WTC11 (cell line): ENCODE measurements at regions not wholly inside any gene's neighbourhood (a gene's known extent, or its start where the extent isn't known, plus 50 kb on each side); places are given as distances from the start of the nearest gene placed in this dataset.

Experiments used
- ATF1 ChIP-seq: sonication (generic); formaldehyde crosslinking; IDR thresholded peaks from 2 replicates; pipeline ENCODE4 v1.8.1; 2023; ENCODE audit warnings: mild to moderate bottlenecking, moderate library complexity, missing genetic modification reagents
- CREB1 ChIP-seq: sonication (generic); formaldehyde crosslinking; IDR thresholded peaks from 2 replicates; pipeline ENCODE4 v1.8.0; 2023; ENCODE audit warnings: mild to moderate bottlenecking, missing genetic modification reagents
- CTCF ChIP-seq: fragments of 200-600 bp; IDR thresholded peaks from 2 replicates; pipeline ENCODE4 v1.8.0; 2022; ENCODE audit warnings: antibody characterized with exemption
- ELF4 ChIP-seq: sonication (generic); formaldehyde crosslinking; IDR thresholded peaks from 2 replicates; pipeline ENCODE4 v1.8.1; 2022; ENCODE audit warnings: low read depth, mild to moderate bottlenecking, moderate library complexity, missing genetic modification reagents
- MAX ChIP-seq: sonication (generic); formaldehyde crosslinking; IDR thresholded peaks from 2 replicates; pipeline ENCODE4 v1.8.0; 2022; ENCODE audit warnings: mild to moderate bottlenecking, missing genetic modification reagents
- MLX ChIP-seq: sonication (generic); formaldehyde crosslinking; IDR thresholded peaks from 2 replicates; pipeline ENCODE4 v1.8.1; 2023; ENCODE audit warnings: mild to moderate bottlenecking, missing genetic modification reagents, moderate library complexity
- NFATC4 ChIP-seq: fragments of 250-450 bp; sonication (Bioruptor Pico); IDR thresholded peaks from 2 replicates; pipeline ENCODE4 v1.9.0; 2021; ENCODE audit warnings: mild to moderate bottlenecking
- NFE2L1 ChIP-seq: sonication (generic); formaldehyde crosslinking; IDR thresholded peaks from 2 replicates; pipeline ENCODE4 v1.8.1; 2023; ENCODE audit warnings: missing genetic modification reagents
- ZNF425 ChIP-seq: fragments of 250-450 bp; sonication (Bioruptor Pico); conservative IDR thresholded peaks from 2 replicates; pipeline ENCODE4 v1.9.0; 2021; ENCODE audit warnings: mild to moderate bottlenecking
- TF ChIP-seq, protein P1 (sequence below): sonication (generic); formaldehyde crosslinking; IDR thresholded peaks from 2 replicates; pipeline ENCODE4 v1.8.1; 2023; ENCODE audit warnings: mild to moderate bottlenecking, missing genetic modification reagents, moderate library complexity
- TF ChIP-seq, protein P2 (sequence below): sonication (generic); formaldehyde crosslinking; IDR thresholded peaks from 2 replicates; pipeline ENCODE4 v1.8.0; 2023; ENCODE audit warnings: missing genetic modification reagents
- TF ChIP-seq, protein P3 (sequence below): sonication (generic); formaldehyde crosslinking; IDR thresholded peaks from 2 replicates; pipeline ENCODE4 v1.8.0; 2022; ENCODE audit warnings: mild to moderate bottlenecking, missing genetic modification reagents

GRCh38 chr7:41163991-41164390, 538.9 kb downstream of the INHBA start:
- TF ChIP-seq ZNF425 (CRISPR knock-in tag) (no peak), CTCF (no peak), CREB1 (CRISPR knock-in tag) (no peak), ATF1 (no peak), MLX (CRISPR knock-in tag) (no peak), MAX (no peak), ELF4 (no peak), NFATC4 (CRISPR knock-in tag) (no peak), NFE2L1 (no peak)
- TF ChIP-seq, protein P1, sequence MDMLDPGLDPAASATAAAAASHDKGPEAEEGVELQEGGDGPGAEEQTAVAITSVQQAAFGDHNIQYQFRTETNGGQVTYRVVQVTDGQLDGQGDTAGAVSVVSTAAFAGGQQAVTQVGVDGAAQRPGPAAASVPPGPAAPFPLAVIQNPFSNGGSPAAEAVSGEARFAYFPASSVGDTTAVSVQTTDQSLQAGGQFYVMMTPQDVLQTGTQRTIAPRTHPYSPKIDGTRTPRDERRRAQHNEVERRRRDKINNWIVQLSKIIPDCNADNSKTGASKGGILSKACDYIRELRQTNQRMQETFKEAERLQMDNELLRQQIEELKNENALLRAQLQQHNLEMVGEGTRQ (CRISPR knock-in tag), result no peak
- TF ChIP-seq, protein P2, sequence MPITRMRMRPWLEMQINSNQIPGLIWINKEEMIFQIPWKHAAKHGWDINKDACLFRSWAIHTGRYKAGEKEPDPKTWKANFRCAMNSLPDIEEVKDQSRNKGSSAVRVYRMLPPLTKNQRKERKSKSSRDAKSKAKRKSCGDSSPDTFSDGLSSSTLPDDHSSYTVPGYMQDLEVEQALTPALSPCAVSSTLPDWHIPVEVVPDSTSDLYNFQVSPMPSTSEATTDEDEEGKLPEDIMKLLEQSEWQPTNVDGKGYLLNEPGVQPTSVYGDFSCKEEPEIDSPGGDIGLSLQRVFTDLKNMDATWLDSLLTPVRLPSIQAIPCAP, result no peak
- TF ChIP-seq, protein P3, sequence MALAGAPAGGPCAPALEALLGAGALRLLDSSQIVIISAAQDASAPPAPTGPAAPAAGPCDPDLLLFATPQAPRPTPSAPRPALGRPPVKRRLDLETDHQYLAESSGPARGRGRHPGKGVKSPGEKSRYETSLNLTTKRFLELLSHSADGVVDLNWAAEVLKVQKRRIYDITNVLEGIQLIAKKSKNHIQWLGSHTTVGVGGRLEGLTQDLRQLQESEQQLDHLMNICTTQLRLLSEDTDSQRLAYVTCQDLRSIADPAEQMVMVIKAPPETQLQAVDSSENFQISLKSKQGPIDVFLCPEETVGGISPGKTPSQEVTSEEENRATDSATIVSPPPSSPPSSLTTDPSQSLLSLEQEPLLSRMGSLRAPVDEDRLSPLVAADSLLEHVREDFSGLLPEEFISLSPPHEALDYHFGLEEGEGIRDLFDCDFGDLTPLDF, result no peak
